Activated CD4-positive, alpha-beta T cell treated with anti-CD3 and anti-CD28 coated beads, Interleukin-2, amount 10 ng/mL, durations not matched to agents 24 days and 14 days (primary cell): ENCODE measurements at regions not wholly inside any gene's neighbourhood (a gene's known extent, or its start where the extent isn't known, plus 50 kb on each side); places are given as distances from the start of the nearest gene placed in this dataset.

Experiments used
- DNase-seq: peaks from one replicate; pipeline ENCODE4 v3.0.0; 2022
- H3K27ac Mint-ChIP-seq: one replicate; pipeline ENCODE4 v1.8.0; 2022; ENCODE audit warnings: mild to moderate bottlenecking, mixed read lengths
- H3K27me3 Mint-ChIP-seq: one replicate; pipeline ENCODE4 v1.8.0; 2022; ENCODE audit warnings: mixed read lengths
- H3K36me3 Mint-ChIP-seq: one replicate; pipeline ENCODE4 v1.8.0; 2022; ENCODE audit warnings: low read depth, mild to moderate bottlenecking, mixed read lengths
- H3K4me1 Mint-ChIP-seq: one replicate; pipeline ENCODE4 v1.8.0; 2021; ENCODE audit warnings: mixed read lengths
- H3K4me3 Mint-ChIP-seq: one replicate; pipeline ENCODE4 v1.8.0; 2022; ENCODE audit warnings: mild to moderate bottlenecking, moderate library complexity, mixed read lengths
- H3K9me3 Mint-ChIP-seq: one replicate; pipeline ENCODE4 v1.8.0; 2021; ENCODE audit warnings: mixed read lengths
- intact Hi-C: fragments of 100-400 bp; cut with micrococcal nuclease; formaldehyde crosslinking; loops from one replicate; pipeline ENCODE4 v1.15.1; 2023

GRCh38 chr2:20515290-20516220 is 68.7 kb downstream of the RHOB start:
- Mint-ChIP-seq H3K4me1 (peaks cover 2% of the 10 kb centered on the region), H3K9me3 (peaks cover 3% of the 10 kb centered on the region), H3K27ac (no peak overlapping the region), H3K27me3 (no peaks in the 10 kb centered on the region), H3K36me3 (no peaks in the 10 kb centered on the region), H3K4me3 (no peak overlapping the region)
- DNase-seq, result no peak
- intact Hi-C loops, result no loop called here

GRCh38 chr2:20516291-20516645 is 69.4 kb downstream of the RHOB start:
- Mint-ChIP-seq H3K27me3 (no peaks in the 10 kb centered on the region), H3K9me3 (peaks cover 3% of the 10 kb centered on the region), H3K4me3 (no peak overlapping the region), H3K27ac (no peak overlapping the region), H3K4me1 (peaks cover 2% of the 10 kb centered on the region), H3K36me3 (no peaks in the 10 kb centered on the region)
- no peak for DNase-seq
- intact Hi-C loops, result no loop called here

- Mint-ChIP-seq H3K4me1 (peaks cover 2% of the 10 kb centered on the region), H3K27me3 (no peaks in the 10 kb centered on the region), H3K36me3 (no peaks in the 10 kb centered on the region), H3K9me3 (peaks cover 3% of the 10 kb centered on the region), H3K27ac (no peak overlapping the region), H3K4me3 (no peak overlapping the region)
- DNase-seq, result no peak
- intact Hi-C loops, result no loop called here
Measured at GRCh38 chr2:20516646-20517341, 69.9 kb downstream of the RHOB start.

- Mint-ChIP-seq H3K27ac (no peak overlapping the region), H3K4me1 (peaks cover 2% of the 10 kb centered on the region), H3K36me3 (no peaks in the 10 kb centered on the region), H3K27me3 (peaks cover 3% of the 10 kb centered on the region), H3K9me3 (peaks cover 3% of the 10 kb centered on the region), H3K4me3 (no peak overlapping the region)
- DNase-seq, result no peak
- intact Hi-C loops, result no loop called here
Measured at GRCh38 chr2:20519309-20519708, 72.4 kb downstream of the RHOB start.

- intact Hi-C loops, result no loop called here
- no peak for DNase-seq
- peaks cover 3% of the 10 kb centered on the region for H3K27me3 Mint-ChIP-seq
- peaks cover 2% of the 10 kb centered on the region for H3K4me1 Mint-ChIP-seq
- H3K36me3 Mint-ChIP-seq, result no peaks in the 10 kb centered on the region
- H3K27ac Mint-ChIP-seq, result no peak overlapping the region
- peaks cover 3% of the 10 kb centered on the region for H3K9me3 Mint-ChIP-seq
- no peak overlapping the region for H3K4me3 Mint-ChIP-seq
Measured at GRCh38 chr2:20520128-20520527, 73.3 kb downstream of the RHOB start.

GRCh38 chr2:20521193-20521592 is 74.3 kb downstream of the RHOB start:
- H3K9me3 Mint-ChIP-seq, result peaks cover 3% of the 10 kb centered on the region

GRCh38 chr2:20521682-20522189 is 74.9 kb downstream of the RHOB start:
- no peak for DNase-seq
- Mint-ChIP-seq H3K9me3 (peaks cover 3% of the 10 kb centered on the region), H3K27me3 (peaks cover 3% of the 10 kb centered on the region), H3K36me3 (no peaks in the 10 kb centered on the region), H3K4me3 (no peak overlapping the region), H3K27ac (no peak overlapping the region), H3K4me1 (peaks cover 1% of the 10 kb centered on the region)
- intact Hi-C loops, result no loop called here

More at GRCh38 chr2:20521193-20521592, 74.3 kb downstream of the RHOB start:
- no peak for DNase-seq
- Mint-ChIP-seq H3K4me1 (peaks cover 2% of the 10 kb centered on the region), H3K4me3 (no peak overlapping the region), H3K27ac (no peak overlapping the region), H3K27me3 (peaks cover 3% of the 10 kb centered on the region), H3K36me3 (no peaks in the 10 kb centered on the region)
- intact Hi-C loops, result no loop called here

- no peaks in the 10 kb centered on the region for H3K36me3 Mint-ChIP-seq
- no peaks in the 10 kb centered on the region for H3K4me1 Mint-ChIP-seq
- peaks cover under 1% of the 10 kb centered on the region for H3K9me3 Mint-ChIP-seq
- intact Hi-C loops, result no loop called here
- peaks cover 3% of the 10 kb centered on the region for H3K27me3 Mint-ChIP-seq
- no peak overlapping the region for H3K27ac Mint-ChIP-seq
- H3K4me3 Mint-ChIP-seq, result no peak overlapping the region
- no peak for DNase-seq
Measured at GRCh38 chr2:20523073-20523798, 76.4 kb downstream of the RHOB start.

GRCh38 chr2:20523799-20524187 is 76.9 kb downstream of the RHOB start:
- Mint-ChIP-seq H3K4me3 (no peak overlapping the region), H3K36me3 (no peaks in the 10 kb centered on the region)
- intact Hi-C loops, result no loop called here

GRCh38 chr2:20524412-20525040 is 77.7 kb downstream of the RHOB start:
- no peaks in the 10 kb centered on the region for H3K9me3 Mint-ChIP-seq
- no peak for DNase-seq
- H3K36me3 Mint-ChIP-seq, result no peaks in the 10 kb centered on the region
- no peak overlapping the region for H3K4me3 Mint-ChIP-seq
- intact Hi-C loops, result no loop called here
- no peaks in the 10 kb centered on the region for H3K4me1 Mint-ChIP-seq
- peaks cover 4% of the 10 kb centered on the region for H3K27me3 Mint-ChIP-seq
- no peak overlapping the region for H3K27ac Mint-ChIP-seq

More at GRCh38 chr2:20523799-20524187, 76.9 kb downstream of the RHOB start:
- DNase-seq, result no peak
- Mint-ChIP-seq H3K27me3 (peaks cover 3% of the 10 kb centered on the region), H3K27ac (no peak overlapping the region), H3K4me1 (no peaks in the 10 kb centered on the region), H3K9me3 (no peaks in the 10 kb centered on the region)

- no peak for DNase-seq
- H3K4me1 Mint-ChIP-seq, result no peaks in the 10 kb centered on the region
- peaks cover 7% of the 10 kb centered on the region for H3K27me3 Mint-ChIP-seq
- H3K36me3 Mint-ChIP-seq, result no peaks in the 10 kb centered on the region
- intact Hi-C loops, result no loop called here
- H3K4me3 Mint-ChIP-seq, result no peak overlapping the region
- no peaks in the 10 kb centered on the region for H3K9me3 Mint-ChIP-seq
- no peak overlapping the region for H3K27ac Mint-ChIP-seq
Measured at GRCh38 chr2:20525041-20526035, 78.5 kb downstream of the RHOB start.

- peaks cover 7% of the 10 kb centered on the region for H3K27me3 Mint-ChIP-seq
- no peaks in the 10 kb centered on the region for H3K4me1 Mint-ChIP-seq
- no peaks in the 10 kb centered on the region for H3K36me3 Mint-ChIP-seq
- H3K27ac Mint-ChIP-seq, result no peak overlapping the region
- H3K4me3 Mint-ChIP-seq, result no peak overlapping the region
- intact Hi-C loops, result no loop called here
- DNase-seq, result no peak
- no peaks in the 10 kb centered on the region for H3K9me3 Mint-ChIP-seq
Measured at GRCh38 chr2:20526160-20526559, 79.3 kb downstream of the RHOB start.
